ENCODE measurements at regions not wholly inside any gene's neighbourhood (a gene's known extent, or its start where the extent isn't known, plus 50 kb on each side); places are given as distances from the start of the nearest gene placed in this dataset.
"Not testable (repeated sequence)": the region's sequence is repeated elsewhere in the genome, so short reads cannot be mapped to it uniquely, and the experiment has no call there.

- TF ChIP-seq SUZ12 (IDR thresholded peaks at IDR 0.05; ENCODE audit: extremely low read depth, insufficient read depth, insufficient read length) (no peak), YY1 (IDR thresholded peaks at IDR 0.05; ENCODE audit: insufficient read depth, insufficient read length) (no peak), ZNF274 (IDR thresholded peaks at IDR 0.05; ENCODE audit: low read depth, low read length) (no peak)
- no peaks in the 10 kb centered on the region for H3K4me1 ChIP-seq (ENCODE audit: insufficient read depth, insufficient read length)
- no peaks in the 10 kb centered on the region for H3K36me3 ChIP-seq (ENCODE audit: insufficient read depth, insufficient read length, low read length)
- H3K9ac ChIP-seq (ENCODE audit: insufficient read length, low read depth): no peak overlapping the region
- H3K9me3 ChIP-seq (ENCODE audit: insufficient read depth, low read length): peaks cover 5% of the 10 kb centered on the region
- no peak for DNase-seq (ENCODE audit: low read depth, low spot score)
- no peak overlapping the region for H3K4me3 ChIP-seq (ENCODE audit: insufficient read length, low read depth)
- no peaks in the 10 kb centered on the region for H3K27me3 ChIP-seq (ENCODE audit: insufficient read depth, insufficient read length)
These were observed 205.8 kb upstream of the SHH start for GRCh38 chr7:156017916-156018700.

GRCh38 chr7:156017431-156017830 is 205.2 kb upstream of the SHH start:
- peaks cover 6% of the 10 kb centered on the region for H3K9me3 ChIP-seq (ENCODE audit: insufficient read depth, low read length)
- no peak overlapping the region for H3K4me3 ChIP-seq (ENCODE audit: insufficient read length, low read depth)
- no peak for DNase-seq (ENCODE audit: low read depth, low spot score)
- no peaks in the 10 kb centered on the region for H3K4me1 ChIP-seq (ENCODE audit: insufficient read depth, insufficient read length)
- no peaks in the 10 kb centered on the region for H3K27me3 ChIP-seq (ENCODE audit: insufficient read depth, insufficient read length)
- TF ChIP-seq SUZ12 (IDR thresholded peaks at IDR 0.05; ENCODE audit: extremely low read depth, insufficient read depth, insufficient read length) (no peak), ZNF274 (IDR thresholded peaks at IDR 0.05; ENCODE audit: low read depth, low read length) (no peak), YY1 (IDR thresholded peaks at IDR 0.05; ENCODE audit: insufficient read depth, insufficient read length) (no peak)
- no peaks in the 10 kb centered on the region for H3K36me3 ChIP-seq (ENCODE audit: insufficient read depth, insufficient read length, low read length)
- H3K9ac ChIP-seq (ENCODE audit: insufficient read length, low read depth): no peak overlapping the region

DNA sequence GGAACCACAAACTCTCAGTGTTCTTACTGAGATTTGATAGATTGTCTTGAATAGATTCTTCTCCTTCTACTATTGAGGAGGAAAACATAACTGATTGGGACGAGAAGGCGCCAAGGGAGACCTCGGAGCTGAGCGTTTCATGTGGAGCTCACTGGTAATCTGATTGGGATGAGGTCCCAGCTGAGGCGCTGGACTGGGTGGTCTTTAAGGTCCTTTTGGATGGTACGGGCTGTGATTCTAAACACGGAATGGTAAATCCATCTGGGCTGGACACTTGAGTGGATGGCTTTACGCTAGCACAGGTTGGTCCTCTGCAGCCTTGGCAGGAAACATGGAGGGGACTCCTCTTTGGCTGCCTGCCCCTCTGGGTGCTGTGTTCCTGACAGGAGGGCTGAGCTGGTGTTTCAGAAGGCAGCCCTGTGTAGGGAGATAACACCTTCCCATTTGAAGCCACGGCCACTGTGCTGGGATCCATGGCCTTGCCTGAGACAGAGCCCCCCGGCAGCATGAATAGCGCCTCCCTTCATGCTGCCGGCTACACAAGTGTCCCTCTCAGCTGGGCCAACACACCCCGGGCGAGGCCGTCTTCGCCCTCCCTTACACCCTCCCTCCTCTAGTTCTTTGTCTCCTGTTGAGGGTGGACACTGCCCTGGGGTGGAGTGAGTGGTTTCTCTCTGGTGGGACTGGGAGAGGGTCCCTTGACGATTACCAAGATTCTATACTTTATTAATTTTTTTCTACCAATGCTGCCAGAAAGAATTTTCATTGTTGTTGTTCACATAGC is 203.2 kb upstream of the SHH start:
- H3K9me3 ChIP-seq (ENCODE audit: insufficient read depth, low read length): peaks cover 6% of the 10 kb centered on the region
- TF ChIP-seq SUZ12 (IDR thresholded peaks at IDR 0.05; ENCODE audit: extremely low read depth, insufficient read depth, insufficient read length) (no peak), ZNF274 (IDR thresholded peaks at IDR 0.05; ENCODE audit: low read depth, low read length) (no peak), YY1 (IDR thresholded peaks at IDR 0.05; ENCODE audit: insufficient read depth, insufficient read length) (no peak)
- no peaks in the 10 kb centered on the region for H3K4me1 ChIP-seq (ENCODE audit: insufficient read depth, insufficient read length)
- no peak overlapping the region for H3K4me3 ChIP-seq (ENCODE audit: insufficient read length, low read depth)
- H3K36me3 ChIP-seq (ENCODE audit: insufficient read depth, insufficient read length, low read length): no peaks in the 10 kb centered on the region
- no peak overlapping the region for H3K9ac ChIP-seq (ENCODE audit: insufficient read length, low read depth)
- no peak for DNase-seq (ENCODE audit: low read depth, low spot score)
- no peaks in the 10 kb centered on the region for H3K27me3 ChIP-seq (ENCODE audit: insufficient read depth, insufficient read length)

DNA sequence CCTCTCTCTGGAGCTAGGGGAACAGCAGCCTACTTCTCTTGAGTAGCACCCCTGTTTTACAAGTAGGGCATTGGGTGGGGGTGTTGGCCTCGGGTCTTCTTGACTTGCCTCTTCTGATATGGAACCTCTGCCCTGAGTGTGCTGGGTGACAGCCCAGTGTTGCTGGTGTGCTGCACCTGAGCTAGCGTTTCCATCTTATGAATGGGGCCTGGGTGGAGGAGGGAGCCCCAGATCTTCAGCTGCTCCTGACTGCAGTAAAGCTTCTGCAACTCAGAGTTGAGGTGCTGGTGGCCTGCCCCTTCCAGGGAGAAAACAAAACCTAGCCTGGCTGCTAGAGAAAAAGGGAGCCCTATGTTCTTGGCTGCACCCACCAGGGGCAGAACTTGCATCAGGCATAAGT is 202.5 kb upstream of the SHH start:
- DNase-seq (ENCODE audit: low read depth, low spot score): no peak
- Histone ChIP-seq H3K9me3 (ENCODE audit: insufficient read depth, low read length) (peaks cover 12% of the 10 kb centered on the region), H3K4me1 (ENCODE audit: insufficient read depth, insufficient read length) (no peaks in the 10 kb centered on the region), H3K27me3 (ENCODE audit: insufficient read depth, insufficient read length) (no peaks in the 10 kb centered on the region), H3K4me3 (ENCODE audit: insufficient read length, low read depth) (no peak overlapping the region), H3K36me3 (ENCODE audit: insufficient read depth, insufficient read length, low read length) (no peaks in the 10 kb centered on the region), H3K9ac (ENCODE audit: insufficient read length, low read depth) (no peak overlapping the region)
- no peak for TF ChIP-seq YY1 (IDR thresholded peaks at IDR 0.05; ENCODE audit: insufficient read depth, insufficient read length)
- no peak for TF ChIP-seq SUZ12 (IDR thresholded peaks at IDR 0.05; ENCODE audit: extremely low read depth, insufficient read depth, insufficient read length)
- TF ChIP-seq ZNF274 (IDR thresholded peaks at IDR 0.05; ENCODE audit: low read depth, low read length): no peak

- H3K4me1 ChIP-seq (ENCODE audit: insufficient read depth, insufficient read length): no peaks in the 10 kb centered on the region
- no peak overlapping the region for H3K4me3 ChIP-seq (ENCODE audit: insufficient read length, low read depth)
- no peaks in the 10 kb centered on the region for H3K36me3 ChIP-seq (ENCODE audit: insufficient read depth, insufficient read length, low read length)
- peaks cover 12% of the 10 kb centered on the region for H3K9me3 ChIP-seq (ENCODE audit: insufficient read depth, low read length)
- no peak for DNase-seq (ENCODE audit: low read depth, low spot score)
- no peak overlapping the region for H3K9ac ChIP-seq (ENCODE audit: insufficient read length, low read depth)
- TF ChIP-seq YY1 (IDR thresholded peaks at IDR 0.05; ENCODE audit: insufficient read depth, insufficient read length): no peak
- no peak for TF ChIP-seq SUZ12 (IDR thresholded peaks at IDR 0.05; ENCODE audit: extremely low read depth, insufficient read depth, insufficient read length)
- TF ChIP-seq ZNF274 (IDR thresholded peaks at IDR 0.05; ENCODE audit: low read depth, low read length): no peak
- no peaks in the 10 kb centered on the region for H3K27me3 ChIP-seq (ENCODE audit: insufficient read depth, insufficient read length)
These were observed 201.9 kb upstream of the SHH start for GRCh38 chr7:156014201-156014600.

- no peaks in the 10 kb centered on the region for H3K36me3 ChIP-seq (ENCODE audit: insufficient read depth, insufficient read length, low read length)
- TF ChIP-seq SUZ12 (IDR thresholded peaks at IDR 0.05; ENCODE audit: extremely low read depth, insufficient read depth, insufficient read length) (no peak), ZNF274 (IDR thresholded peaks at IDR 0.05; ENCODE audit: low read depth, low read length) (no peak), YY1 (IDR thresholded peaks at IDR 0.05; ENCODE audit: insufficient read depth, insufficient read length) (no peak)
- peaks cover 12% of the 10 kb centered on the region for H3K9me3 ChIP-seq (ENCODE audit: insufficient read depth, low read length)
- no peaks in the 10 kb centered on the region for H3K27me3 ChIP-seq (ENCODE audit: insufficient read depth, insufficient read length)
- DNase-seq (ENCODE audit: low read depth, low spot score): no peak
- no peaks in the 10 kb centered on the region for H3K4me1 ChIP-seq (ENCODE audit: insufficient read depth, insufficient read length)
- H3K4me3 ChIP-seq (ENCODE audit: insufficient read length, low read depth): no peak overlapping the region
- H3K9ac ChIP-seq (ENCODE audit: insufficient read length, low read depth): no peak overlapping the region
These were observed 200.1 kb upstream of the SHH start for GRCh38 chr7:156012412-156012811.

DNA sequence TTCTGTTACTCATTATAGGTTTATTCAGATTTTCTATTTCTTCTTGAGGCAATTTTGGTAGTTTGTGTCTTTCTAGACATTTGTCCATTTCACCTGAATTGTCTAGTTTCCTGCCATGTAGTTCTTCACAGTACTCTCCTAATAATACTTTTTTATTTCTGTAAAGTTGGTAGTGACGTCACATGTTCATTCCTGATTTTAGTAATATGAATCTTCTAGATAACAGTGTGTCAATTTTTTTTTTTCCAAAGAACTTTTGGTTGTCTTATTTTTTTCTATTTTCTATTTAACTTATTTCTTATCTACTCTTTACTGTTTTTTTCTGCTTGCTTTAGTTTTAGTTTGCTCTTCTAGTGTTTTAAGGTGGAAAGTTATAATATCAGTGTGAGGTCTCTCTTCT is 197.3 kb upstream of the SHH start:
- no peak for DNase-seq (ENCODE audit: low read depth, low spot score)
- H3K9ac ChIP-seq (ENCODE audit: insufficient read length, low read depth): no peak overlapping the region
- H3K9me3 ChIP-seq (ENCODE audit: insufficient read depth, low read length): peaks cover 12% of the 10 kb centered on the region
- no peaks in the 10 kb centered on the region for H3K36me3 ChIP-seq (ENCODE audit: insufficient read depth, insufficient read length, low read length)
- H3K4me3 ChIP-seq (ENCODE audit: insufficient read length, low read depth): no peak overlapping the region
- TF ChIP-seq YY1 (IDR thresholded peaks at IDR 0.05; ENCODE audit: insufficient read depth, insufficient read length) (no peak), SUZ12 (IDR thresholded peaks at IDR 0.05; ENCODE audit: extremely low read depth, insufficient read depth, insufficient read length) (no peak), ZNF274 (IDR thresholded peaks at IDR 0.05; ENCODE audit: low read depth, low read length) (no peak)
- no peaks in the 10 kb centered on the region for H3K4me1 ChIP-seq (ENCODE audit: insufficient read depth, insufficient read length)
- H3K27me3 ChIP-seq (ENCODE audit: insufficient read depth, insufficient read length): no peaks in the 10 kb centered on the region

- not testable (repeated sequence) for H3K9me3 ChIP-seq (ENCODE audit: insufficient read depth, low read length); H3K4me3 ChIP-seq (ENCODE audit: insufficient read length, low read depth); H3K4me1 ChIP-seq (ENCODE audit: insufficient read depth, insufficient read length); DNase-seq (ENCODE audit: low read depth, low spot score); H3K9ac ChIP-seq (ENCODE audit: insufficient read length, low read depth); H3K27me3 ChIP-seq (ENCODE audit: insufficient read depth, insufficient read length); H3K36me3 ChIP-seq (ENCODE audit: insufficient read depth, insufficient read length, low read length)
These were observed 194.6 kb upstream of the SHH start for GRCh38 chr7:156006876-156007275.
